ENCODE measurements at regions not wholly inside any gene's neighbourhood (a gene's known extent, or its start where the extent isn't known, plus 50 kb on each side); places are given as distances from the start of the nearest gene placed in this dataset.
"Not testable (repeated sequence)": the region's sequence is repeated elsewhere in the genome, so short reads cannot be mapped to it uniquely, and the experiment has no call there.

DNA sequence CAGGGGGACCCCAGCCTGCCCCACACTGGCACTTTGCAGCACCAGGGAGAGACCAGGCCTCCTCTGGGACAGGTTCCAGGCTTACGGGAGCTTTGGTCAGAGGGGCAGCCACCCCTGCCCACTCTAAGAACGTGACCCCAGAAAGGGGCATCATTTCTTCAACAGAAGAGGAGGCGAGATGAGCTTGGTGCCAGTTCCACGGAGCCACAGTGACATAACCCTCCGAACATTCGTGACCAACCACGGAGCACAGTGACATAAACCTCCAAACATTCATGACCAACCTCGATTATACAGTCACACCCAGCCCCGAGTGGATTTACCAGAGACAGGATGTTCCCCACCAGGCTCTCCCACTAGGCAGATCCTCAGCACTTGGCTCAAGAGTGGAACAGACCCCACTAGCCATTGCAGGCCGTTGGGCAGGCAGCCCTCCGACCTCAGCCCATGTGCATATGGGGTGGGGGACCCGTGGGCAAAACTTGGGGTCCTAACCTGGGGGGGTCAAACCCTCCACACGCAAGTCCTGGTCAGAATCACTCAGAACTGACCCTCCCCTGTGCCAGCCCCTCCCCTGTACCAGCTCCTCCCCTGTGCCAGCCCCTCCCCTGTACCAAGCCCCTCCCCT, 112.9 kb downstream of the METRNL start:
- peak; percentile 7 for ATAC-seq

DNA sequence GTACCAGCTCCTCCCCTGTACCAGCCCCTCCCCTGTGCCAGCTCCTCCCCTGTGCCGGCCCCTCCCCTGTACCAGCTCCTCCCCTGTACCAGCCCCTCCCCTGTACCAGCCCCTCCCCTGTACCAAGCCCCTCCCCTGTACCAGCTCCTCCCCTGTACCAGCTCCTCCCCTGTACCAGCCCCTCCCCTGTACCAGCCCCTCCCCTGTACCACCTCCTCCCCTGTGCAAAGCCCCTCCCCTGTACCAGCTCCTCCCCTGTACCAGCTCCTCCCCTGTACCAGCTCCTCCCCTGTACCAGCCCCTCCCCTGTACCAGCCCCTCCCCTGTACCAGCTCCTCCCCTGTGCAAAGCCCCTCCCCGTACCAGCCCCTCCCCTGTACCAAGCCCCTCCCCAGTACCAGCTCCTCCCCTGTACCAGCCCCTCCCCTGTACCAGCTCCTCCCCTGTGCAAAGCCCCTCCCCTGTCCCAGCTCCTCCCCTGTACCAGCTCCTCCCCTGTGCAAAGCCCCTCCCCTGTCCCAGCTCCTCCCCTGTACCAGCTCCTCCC, 113.5 kb downstream of the METRNL start:
- not testable (repeated sequence) for ATAC-seq

- peak; percentile 33 for ATAC-seq
Measured at GRCh38 chr17:83193336-83194185, 114.2 kb downstream of the METRNL start.

DNA sequence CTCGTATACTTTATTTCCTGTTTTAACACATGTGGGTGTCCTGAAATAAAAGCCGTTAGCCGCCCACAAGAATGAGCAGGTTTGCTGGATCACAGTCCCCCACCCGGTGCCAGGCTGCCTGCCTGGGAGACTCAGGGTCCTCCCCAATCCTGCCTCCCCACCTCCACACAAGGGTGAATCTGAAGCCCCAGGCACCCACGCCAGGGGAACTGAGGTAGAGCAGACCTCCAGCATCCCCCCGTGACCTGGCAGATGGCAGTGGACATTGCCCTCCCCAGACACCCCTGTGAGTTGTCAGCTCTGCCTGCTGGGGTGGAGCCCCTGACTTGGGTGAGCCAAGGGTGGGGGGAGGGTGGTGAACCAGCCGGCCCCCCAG, 114.8 kb downstream of the METRNL start:
- ATAC-seq: no peak

DNA sequence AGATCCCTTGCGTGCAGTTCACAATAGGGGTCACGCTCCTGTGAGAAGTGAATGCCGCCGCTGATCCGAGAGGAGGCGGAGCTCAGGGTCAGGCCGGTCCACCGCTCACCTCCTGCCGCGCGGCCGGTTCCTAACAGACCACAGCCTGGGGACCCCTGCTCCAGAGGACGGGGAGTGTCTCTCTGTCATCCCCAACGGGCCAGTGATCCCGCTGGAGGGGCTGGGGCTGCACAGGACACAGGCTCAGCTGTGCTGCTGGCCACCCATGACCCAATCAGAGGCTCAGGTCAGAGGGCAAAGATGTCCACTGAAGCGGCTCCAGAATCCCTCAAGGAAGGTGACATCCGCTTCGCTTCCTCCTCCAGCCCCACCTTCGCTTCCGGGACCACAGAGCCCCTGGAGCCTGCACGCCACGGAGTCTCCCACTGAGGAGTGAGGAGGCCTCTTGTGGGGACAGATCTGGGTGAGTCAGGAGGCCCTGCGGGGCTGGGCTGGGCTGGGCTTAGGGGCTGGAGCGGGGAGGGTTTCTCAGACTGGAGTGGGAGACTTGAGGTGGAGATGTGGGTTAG, 115.4 kb downstream of the METRNL start:
- peak; percentile 58 for ATAC-seq

GRCh38 chr17:83195330-83196023, 116.1 kb downstream of the METRNL start:
- ATAC-seq: peak; percentile 10

DNA sequence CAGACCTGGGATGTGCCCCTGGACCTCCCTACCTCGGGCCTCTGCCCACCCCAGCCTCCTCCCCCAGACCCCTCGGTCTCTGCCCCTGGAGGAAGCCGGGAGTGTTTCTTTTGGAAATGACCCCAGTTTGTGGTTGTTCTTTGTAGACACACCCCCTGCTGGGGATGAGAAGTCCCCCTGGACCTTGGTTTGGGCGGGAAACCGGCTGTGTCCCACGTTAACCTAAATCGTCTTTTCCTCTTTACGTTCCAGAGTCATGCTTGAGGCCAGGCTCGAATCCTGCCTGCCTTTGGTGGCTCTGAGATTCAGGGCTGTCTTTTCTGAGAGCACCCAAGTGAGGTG, 116.6 kb downstream of the METRNL start:
- ATAC-seq: no peak

DNA sequence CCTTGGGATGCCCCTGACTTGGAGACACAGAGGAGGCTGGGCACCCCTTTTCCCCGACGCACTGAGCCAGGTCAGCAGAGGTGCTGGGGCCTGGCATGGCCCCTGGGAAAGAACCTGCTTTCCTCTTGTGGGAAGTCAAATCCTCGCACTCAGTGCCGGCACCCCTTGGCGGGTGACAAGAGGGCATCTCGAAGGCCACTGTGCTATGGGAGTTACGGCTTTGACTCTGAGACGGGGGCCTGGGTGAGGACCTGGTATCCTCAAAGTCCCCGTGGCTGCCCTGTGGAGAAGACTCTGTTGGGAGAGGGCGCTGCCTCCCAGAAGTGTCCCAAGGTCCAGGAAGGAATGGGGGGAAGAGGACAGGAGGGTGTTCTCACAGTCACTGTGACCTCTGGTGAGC, 117.0 kb downstream of the METRNL start:
- no peak for ATAC-seq

DNA sequence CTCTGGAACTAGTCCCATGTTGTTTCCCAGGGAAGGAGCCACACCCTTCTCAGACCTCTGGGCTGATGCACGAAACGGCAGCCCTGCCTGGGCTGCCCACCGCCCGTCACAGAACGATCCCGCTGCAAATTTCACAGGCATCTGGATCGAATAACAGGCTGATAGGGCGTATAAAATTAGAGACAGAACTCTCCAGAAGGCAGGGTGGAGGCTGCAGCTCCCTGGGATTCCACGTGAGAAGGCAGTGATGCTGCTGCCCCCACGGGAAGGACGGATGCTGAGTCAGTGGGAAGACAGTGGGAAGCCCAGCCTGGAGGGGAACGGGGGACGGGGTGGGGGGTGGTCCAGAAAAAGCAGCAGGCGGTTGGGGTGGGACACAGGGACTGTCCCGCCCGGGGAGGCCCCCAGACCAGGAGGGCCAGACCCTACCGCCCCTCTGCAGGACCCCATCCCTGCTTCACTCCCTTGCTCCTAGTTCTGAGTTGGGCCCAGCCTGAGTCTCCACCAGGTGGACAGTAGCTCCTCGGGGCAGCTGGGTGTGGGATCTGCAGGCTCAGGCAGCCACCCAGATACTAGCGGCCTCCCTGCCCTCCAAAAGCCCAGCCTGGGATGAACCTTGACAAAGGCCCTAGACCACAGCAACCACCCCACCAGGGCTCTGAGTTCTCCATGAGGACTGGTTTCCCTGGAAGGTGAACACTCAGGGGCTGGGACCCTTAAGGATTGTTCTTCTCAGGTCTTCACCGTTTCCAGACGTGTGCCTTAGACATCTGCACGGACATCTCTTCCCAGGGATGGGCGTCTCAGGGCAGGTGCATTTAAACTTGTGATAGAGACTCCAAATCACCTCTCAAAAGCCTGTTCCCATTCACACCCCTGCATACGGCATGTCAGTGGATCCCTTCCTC, 117.8 kb downstream of the METRNL start:
- no peak for ATAC-seq

DNA sequence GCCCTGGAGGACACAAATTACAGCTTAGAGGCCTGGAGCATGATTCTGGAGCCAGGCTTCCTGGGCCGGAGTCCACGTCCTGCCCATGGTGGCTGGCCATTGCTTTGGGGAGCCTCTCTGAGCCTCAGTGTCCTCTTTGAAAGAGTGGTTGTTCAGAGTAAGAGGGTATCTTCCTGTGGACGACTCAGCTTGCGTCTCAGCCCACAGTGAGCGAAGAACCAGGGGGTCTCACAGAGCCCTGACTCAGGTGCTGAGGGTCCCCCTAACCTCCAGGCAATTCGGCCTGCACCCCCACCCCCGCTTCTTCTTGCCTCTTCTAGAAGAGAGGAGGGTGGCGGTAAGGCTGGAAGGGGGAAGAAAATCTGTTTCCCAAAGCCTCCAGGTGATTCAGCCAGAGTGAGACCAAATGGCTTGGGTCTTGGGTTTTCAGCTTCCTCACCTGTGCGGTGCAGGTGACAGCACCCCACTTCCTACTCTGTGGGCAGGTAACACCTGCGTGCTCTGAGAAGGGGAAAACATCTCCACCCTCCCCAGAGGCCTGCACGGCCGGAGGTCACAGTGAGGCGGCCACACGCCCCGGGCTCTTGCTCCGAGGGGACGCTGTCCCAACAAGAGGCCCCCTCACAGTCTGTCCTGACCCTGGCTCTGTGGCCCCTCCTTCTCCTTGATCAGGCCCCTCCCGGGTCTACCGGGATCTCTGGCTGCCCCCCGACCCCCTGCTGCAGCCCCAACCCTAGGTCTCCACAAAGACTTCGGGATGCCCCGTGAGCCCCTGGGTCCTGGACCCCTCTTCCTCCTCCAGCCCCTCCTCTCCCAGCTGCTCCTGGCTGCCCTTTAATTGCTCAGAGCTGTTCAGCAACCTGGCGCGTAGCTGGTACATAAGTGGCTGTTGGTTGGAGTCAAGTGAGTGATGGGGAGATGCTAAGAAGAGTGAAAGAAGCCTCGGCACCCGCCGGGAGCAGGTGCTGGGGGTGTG, 119.2 kb downstream of the METRNL start:
- ATAC-seq: no peak

DNA sequence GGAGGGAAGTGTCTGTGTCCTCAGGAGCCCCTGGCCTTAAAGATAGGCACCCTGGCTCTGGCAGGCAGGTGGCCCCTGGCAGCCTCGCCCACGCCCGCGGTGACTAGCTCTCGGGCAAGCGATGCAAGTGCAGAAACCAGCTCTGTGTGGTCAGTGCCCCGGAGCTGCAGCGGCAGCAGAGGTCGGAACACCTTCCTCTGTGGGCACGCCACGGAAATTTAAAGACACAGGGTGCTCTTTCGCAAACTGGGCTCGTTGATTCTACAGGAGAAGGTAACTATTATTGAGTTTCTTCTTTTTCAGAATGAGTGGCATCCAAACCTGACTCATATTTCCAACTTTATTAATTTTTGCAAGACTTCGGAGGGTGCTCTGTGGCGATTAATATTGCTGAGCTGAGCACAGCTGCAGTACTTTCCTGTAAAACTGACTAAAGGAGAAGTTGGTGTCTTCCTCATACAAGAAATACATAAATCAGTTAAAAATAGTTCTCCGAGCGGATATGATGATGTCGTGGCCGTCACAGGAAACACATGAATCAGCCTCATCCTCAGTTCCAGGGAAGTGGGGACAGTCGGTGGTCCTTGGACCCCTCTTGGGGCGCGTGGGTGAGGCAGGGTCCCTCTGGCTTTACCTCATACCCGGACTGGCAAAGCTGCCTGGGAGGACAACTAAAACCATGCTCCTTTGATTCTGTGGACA, 120.2 kb downstream of the METRNL start:
- ATAC-seq: no peak

GRCh38 chr17:83200231-83200699, 120.9 kb downstream of the METRNL start:
- ATAC-seq: peak; percentile 63

GRCh38 chr17:83200751-83201150, 121.3 kb downstream of the METRNL start:
- no peak for ATAC-seq

DNA sequence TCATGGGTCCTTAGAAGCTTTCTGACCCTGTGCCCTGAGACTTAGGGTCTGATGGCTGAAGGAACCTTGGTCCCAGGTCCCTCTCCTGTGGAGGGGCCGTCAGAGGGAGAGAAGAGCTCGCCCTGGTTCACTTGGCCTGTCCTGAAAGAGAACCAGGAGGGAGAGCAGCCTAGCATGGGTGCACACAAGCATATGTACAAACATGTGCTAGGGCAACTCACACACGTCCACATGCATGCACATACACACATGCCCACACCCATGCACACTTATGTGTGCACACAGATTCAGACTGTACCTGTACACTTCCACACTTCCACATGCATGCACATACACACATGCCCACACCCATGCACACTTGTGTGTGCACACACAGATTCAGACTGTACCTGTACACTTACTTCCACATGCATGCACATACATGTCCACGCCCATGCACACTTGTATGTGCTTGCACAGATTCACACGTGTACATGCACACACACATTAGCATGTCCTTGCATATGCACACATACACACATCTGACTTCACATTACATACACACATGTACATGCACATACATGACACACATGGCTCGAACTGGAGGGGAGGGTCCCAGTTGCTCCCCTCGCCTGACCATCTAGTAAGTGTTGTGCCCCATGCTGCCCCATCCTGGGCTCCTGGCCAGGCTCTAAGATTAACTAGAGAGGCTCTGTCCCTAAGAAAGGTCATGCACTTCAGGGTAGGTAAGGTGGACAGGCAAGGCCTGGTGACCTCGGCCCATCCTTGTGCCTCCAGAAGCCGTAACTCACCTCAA, 122.0 kb downstream of the METRNL start:
- ATAC-seq: no peak

DNA sequence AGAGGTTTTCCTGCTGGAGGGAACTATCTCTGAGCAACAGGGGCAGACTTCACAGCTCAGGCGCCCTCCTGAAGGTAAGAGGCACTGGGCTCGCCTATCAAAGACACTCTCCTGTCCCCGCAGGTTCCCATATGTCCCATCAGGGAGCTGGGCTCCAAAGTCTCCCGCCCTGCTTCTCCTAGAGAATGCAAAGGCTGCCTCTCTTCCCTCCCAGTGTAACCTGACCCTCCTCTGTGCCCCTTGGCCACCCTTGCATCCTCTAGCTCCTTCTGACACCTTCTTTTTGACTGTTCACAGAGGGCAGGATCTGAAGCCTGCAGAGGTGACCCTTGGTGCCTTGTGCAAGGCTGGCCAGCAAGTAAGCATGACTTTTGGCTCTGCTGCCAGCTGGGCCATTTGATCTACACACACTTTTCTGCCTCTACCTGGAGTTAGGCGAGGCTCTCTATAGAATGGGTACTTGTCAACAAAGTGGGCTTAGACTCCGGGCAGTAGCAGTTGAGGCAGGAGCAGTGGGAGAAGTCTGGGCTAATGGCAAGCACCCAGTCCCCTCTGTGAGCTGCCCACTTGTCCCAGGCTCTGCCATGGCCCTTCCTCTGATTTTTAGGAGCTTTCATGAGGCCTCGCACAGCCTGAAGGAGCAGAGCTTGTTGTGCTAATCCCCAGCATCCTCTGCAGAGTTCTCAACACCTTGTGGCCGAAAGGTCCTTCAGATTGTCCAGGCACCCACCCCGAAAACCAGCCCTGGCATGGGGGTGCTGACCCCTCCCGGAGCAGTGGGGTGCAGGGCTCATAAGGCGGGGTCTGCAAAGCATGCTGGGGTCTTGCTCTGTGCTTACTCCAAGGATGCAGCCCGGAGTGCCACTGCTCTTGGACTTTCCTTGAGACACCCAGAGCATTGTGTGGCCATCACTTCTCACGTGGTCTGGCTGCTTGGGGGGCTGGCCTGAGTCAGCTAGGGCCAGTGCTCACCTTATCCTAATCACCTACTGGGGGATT, 122.9 kb downstream of the METRNL start:
- ATAC-seq: no peak

- peak; percentile 44 for ATAC-seq
Measured at GRCh38 chr17:83203073-83203471, 123.7 kb downstream of the METRNL start.

GRCh38 chr17:83203472-83204221, 124.2 kb downstream of the METRNL start:
- peak; percentile 1 for ATAC-seq
